B cell (primary cell): ENCODE measurements at regions not wholly inside any gene's neighbourhood (a gene's known extent, or its start where the extent isn't known, plus 50 kb on each side); places are given as distances from the start of the nearest gene placed in this dataset.

Experiments used
- ATAC-seq: fragments of 200-7000 bp; cut with Tn5 transposase; one replicate; pipeline ENCODE4 v1.10.0; 2021; ENCODE audit warnings: low read depth, mild to moderate bottlenecking, moderate number of reproducible peaks, moderate library complexity
- CTCF ChIA-PET: fragments of 350-600 bp; sonication (Branson Sonifier 250); formaldehyde crosslinking; loops from one replicate; lab custom pipeline; 2021; ENCODE audit warnings: antibody characterized with exemption, inconsistent platforms; lab: Charles Lee
- POLR2A ChIA-PET: fragments of 350-600 bp; sonication (Branson Sonifier 250); formaldehyde crosslinking; loops from one replicate; lab custom pipeline; 2021; ENCODE audit warnings: antibody characterized with exemption; lab: Charles Lee
- DNase-seq: peaks from one replicate; pipeline ENCODE4 v3.0.0; 2013
- H2AFZ ChIP-seq: 2 replicates; pipeline ENCODE4 v1.6.1; 2012; ENCODE audit warnings: mild to moderate bottlenecking, low read depth, low read length; ENCODE audit not compliant: insufficient read depth, poor library complexity, severe bottlenecking
- H3K27ac ChIP-seq, 2 donors: 1 replicate in 1 of 2; 2 replicates in 1 of 2; pipeline ENCODE4 v1.5.1; 2012 to 2013; ENCODE audit warnings: low read length in 2 of 2, mild to moderate bottlenecking in 2 of 2, moderate library complexity in 1 of 2
- H3K27me3 ChIP-seq, 4 experiments: fragments of 200-600 bp in 1 of 4; sonication (generic) in 1 of 4; replicated peaks in 1 of 4; 1 replicate in 2 of 4; 2 replicates in 2 of 4; pipeline versions ENCODE4 v1.6.1 to v1.7.0; 2013 to 2016; ENCODE audit warnings: low read length in 3 of 4, mild to moderate bottlenecking in 2 of 4, mixed read lengths in 1 of 4, moderate library complexity in 1 of 4; ENCODE audit not compliant: insufficient read depth in 4 of 4, control insufficient read depth in 3 of 4; ENCODE audit errors: control extremely low read depth in 1 of 4
- H3K36me3 ChIP-seq, 2 experiments: replicated peaks in 1 of 2; 1 replicate in 1 of 2; 2 replicates in 1 of 2; pipeline versions ENCODE4 v1.6.1 to v1.7.1; 2013; ENCODE audit warnings: low read length in 1 of 2; ENCODE audit not compliant: insufficient read depth in 2 of 2, control insufficient read depth in 1 of 2; ENCODE audit errors: control extremely low read depth in 1 of 2, extremely low read depth in 1 of 2
- H3K4me1 ChIP-seq, 2 donors: fragments of 200-600 bp in 1 of 2; sonication (generic) in 1 of 2; 1 replicate in 1 of 2; 2 replicates in 1 of 2; pipeline versions ENCODE4 v1.5.1 to v1.6.1; 2013 to 2017; ENCODE audit warnings: low read length in 2 of 2; ENCODE audit not compliant: control insufficient read depth in 2 of 2, insufficient read depth in 2 of 2
- H3K4me2 ChIP-seq: replicated peaks from 2 replicates; pipeline ENCODE3; 2012; ENCODE audit warnings: mild to moderate bottlenecking, low read depth, low read length; ENCODE audit not compliant: poor library complexity, severe bottlenecking
- H3K4me3 ChIP-seq, 5 experiments: fragments of 200-600 bp in 1 of 5; sonication (generic) in 1 of 5; 1 replicate in 3 of 5; 2 replicates in 2 of 5; pipeline versions ENCODE4 v1.5.1 to v1.7.0; 2011 to 2016; ENCODE audit warnings: low read length in 4 of 5, mild to moderate bottlenecking in 4 of 5, low read depth in 2 of 5, control low read depth in 1 of 5, moderate library complexity in 1 of 5; ENCODE audit not compliant: insufficient read depth in 1 of 5; ENCODE audit errors: control extremely low read depth in 1 of 5, extremely low read depth in 1 of 5
- H3K79me2 ChIP-seq: fragments of 200-600 bp; sonication (generic); one replicate; pipeline ENCODE4 v1.6.0; 2016; ENCODE audit warnings: low read length; ENCODE audit not compliant: control insufficient read depth, insufficient read depth
- H3K9ac ChIP-seq: fragments of 200-600 bp; sonication (generic); 2 replicates; pipeline ENCODE4 v1.6.1; 2017; ENCODE audit warnings: mild to moderate bottlenecking, low read length, moderate library complexity
- H3K9me3 ChIP-seq, 3 donors: one replicate each; pipeline versions ENCODE4 v1.6.1 to v1.7.1; 2013; ENCODE audit warnings: low read length in 2 of 3; ENCODE audit not compliant: control insufficient read depth in 2 of 3, insufficient read depth in 1 of 3; ENCODE audit errors: control extremely low read depth in 1 of 3
- H4K20me1 ChIP-seq: 2 replicates; pipeline ENCODE4 v1.6.0; 2012; ENCODE audit warnings: mild to moderate bottlenecking, low read length; ENCODE audit not compliant: insufficient read depth, control insufficient read depth, poor library complexity, severe bottlenecking
- H3K27ac Mint-ChIP-seq: one replicate; pipeline ENCODE4 v1.8.0; 2021; ENCODE audit warnings: mixed read lengths
- H3K27me3 Mint-ChIP-seq: one replicate; pipeline ENCODE4 v1.8.0; 2021; ENCODE audit warnings: mixed read lengths
- H3K4me1 Mint-ChIP-seq: one replicate; pipeline ENCODE4 v1.8.0; 2021; ENCODE audit warnings: mixed read lengths
- H3K4me3 Mint-ChIP-seq: one replicate; pipeline ENCODE4 v1.8.0; 2021; ENCODE audit warnings: mixed read lengths
- H3K9me3 Mint-ChIP-seq: one replicate; pipeline ENCODE4 v1.8.0; 2022; ENCODE audit warnings: mixed read lengths; ENCODE audit not compliant: insufficient read depth
- CTCF ChIP-seq: fragments of 200-600 bp; IDR thresholded peaks from one replicate; pipeline ENCODE4 v1.8.0; 2022; ENCODE audit warnings: antibody characterized with exemption, mild to moderate bottlenecking
- EZH2 ChIP-seq: IDR thresholded peaks from 2 replicates; pipeline ENCODE4 v1.6.1; 2012; ENCODE audit warnings: borderline replicate concordance, low read depth, mild to moderate bottlenecking, moderate library complexity, low read length; ENCODE audit not compliant: insufficient read depth, poor library complexity, severe bottlenecking
- WGBS: methylation state at CpG from one replicate; pipeline ENCODE4 v1.1.5; 2013; ENCODE audit warnings: missing lambda C conversion rate; ENCODE audit not compliant: insufficient coverage; 5-methylcytosine and 5-hydroxymethylcytosine counted together
- intact Hi-C: fragments of 100-400 bp; cut with micrococcal nuclease; formaldehyde crosslinking; loops from one replicate; pipeline ENCODE4 v1.10.0; 2022

GRCh38 chr5:66339896-66340295 is 195.8 kb downstream of the SREK1 start:
- Histone ChIP-seq H3K27me3 (no peaks in the 10 kb centered on the region), H3K9me3 (no peaks in the 10 kb centered on the region), H3K4me2 (no peak overlapping the region), H3K9ac (no peak overlapping the region), H3K36me3 (no peaks in the 10 kb centered on the region), H3K4me1 (no peaks in the 10 kb centered on the region), H4K20me1 (no peaks in the 10 kb centered on the region), H3K79me2 (no peaks in the 10 kb centered on the region), H3K4me3 (no peak overlapping the region), H3K27ac (no peak overlapping the region), H2AFZ (no peak overlapping the region)
- no peak for ATAC-seq
- Mint-ChIP-seq H3K27me3 (peaks cover 25% of the 10 kb centered on the region), H3K4me1 (no peaks in the 10 kb centered on the region), H3K9me3 (no peaks in the 10 kb centered on the region), H3K4me3 (no peak overlapping the region), H3K27ac (no peak overlapping the region)
- intact Hi-C loops: no loop called here
- CTCF ChIA-PET: no interaction called here
- DNase-seq: no peak
- WGBS: no CpG with 5 or more reads among the region's 1 CpG
- TF ChIP-seq CTCF (no peak), EZH2 (no peak)
- POLR2A ChIA-PET: no interaction called here

GRCh38 chr5:66340786-66341185 is 196.7 kb downstream of the SREK1 start:
- no peak for DNase-seq
- WGBS: no CpG with 5 or more reads among the region's 1 CpG
- Mint-ChIP-seq H3K4me1 (no peaks in the 10 kb centered on the region), H3K4me3 (no peak overlapping the region), H3K27ac (no peak overlapping the region), H3K9me3 (no peaks in the 10 kb centered on the region), H3K27me3 (peaks cover 19% of the 10 kb centered on the region)
- no peaks in the 10 kb centered on the region for H3K79me2 ChIP-seq
- POLR2A ChIA-PET: no interaction called here
- no peaks in the 10 kb centered on the region for H3K36me3 ChIP-seq
- no peak overlapping the region for H3K4me3 ChIP-seq
- H3K4me1 ChIP-seq: no peaks in the 10 kb centered on the region
- CTCF ChIA-PET: no interaction called here
- no peak overlapping the region for H3K4me2 ChIP-seq
- no peak overlapping the region for H3K9ac ChIP-seq
- no peak overlapping the region for H3K27ac ChIP-seq
- TF ChIP-seq EZH2: no peak
- no peak for TF ChIP-seq CTCF
- no peaks in the 10 kb centered on the region for H3K9me3 ChIP-seq
- no peak for ATAC-seq
- intact Hi-C loops: no loop called here
- no peak overlapping the region for H2AFZ ChIP-seq
- H4K20me1 ChIP-seq: no peaks in the 10 kb centered on the region
- H3K27me3 ChIP-seq: no peaks in the 10 kb centered on the region
